Neuronal stem cell (in vitro differentiated cells): ENCODE measurements at regions not wholly inside any gene's neighbourhood (a gene's known extent, or its start where the extent isn't known, plus 50 kb on each side); places are given as distances from the start of the nearest gene placed in this dataset.
A peak's percentile ranks its signal among the peaks of the same experiment; 100 is the strongest.
"Not testable (repeated sequence)": the region's sequence is repeated elsewhere in the genome, so short reads cannot be mapped to it uniquely, and the experiment has no call there.

Source experiments
- DNase-seq: peaks from one replicate; pipeline ENCODE4 v3.0.0-alpha.2; 2013; ENCODE audit warnings: low spot score
- H2AFZ ChIP-seq: one replicate; pipeline ENCODE4 v1.6.1; 2013; ENCODE audit warnings: mild to moderate bottlenecking, low read length, inconsistent platforms
- H2AK5ac ChIP-seq: 2 replicates; pipeline ENCODE4 v1.6.1; 2013; ENCODE audit warnings: low read depth, mild to moderate bottlenecking, inconsistent platforms, low read length, moderate library complexity, mixed read lengths
- H2BK120ac ChIP-seq: 2 replicates; pipeline ENCODE4 v1.6.1; 2013; ENCODE audit warnings: low read depth, mild to moderate bottlenecking, inconsistent platforms, low read length, moderate library complexity, mixed read lengths
- H2BK12ac ChIP-seq: one replicate; pipeline ENCODE4 v1.6.1; 2013; ENCODE audit warnings: low read length, inconsistent platforms
- H2BK15ac ChIP-seq: 2 replicates; pipeline ENCODE4 v1.6.1; 2013; ENCODE audit warnings: mild to moderate bottlenecking, low read length, inconsistent platforms, mixed read lengths
- H2BK5ac ChIP-seq: one replicate; pipeline ENCODE4 v1.6.1; 2013; ENCODE audit warnings: inconsistent platforms, mild to moderate bottlenecking, low read length, moderate library complexity
- H3K14ac ChIP-seq: one replicate; pipeline ENCODE4 v1.6.1; 2013; ENCODE audit warnings: low read length, inconsistent platforms
- H3K18ac ChIP-seq: 2 replicates; pipeline ENCODE4 v1.6.1; 2013; ENCODE audit warnings: low read length, inconsistent platforms
- H3K23ac ChIP-seq: 2 replicates; pipeline ENCODE4 v1.6.1; 2013; ENCODE audit warnings: low read depth, mild to moderate bottlenecking, mixed read lengths, low read length, inconsistent platforms; ENCODE audit not compliant: poor library complexity
- H3K27ac ChIP-seq: replicated peaks from 3 replicates; pipeline ENCODE4 v1.5.1; 2013; ENCODE audit warnings: low read length, inconsistent platforms
- H3K27me3 ChIP-seq, 3 experiments: 2 replicates each; pipeline ENCODE4 v1.6.1; 2013; ENCODE audit warnings: low read length in 3 of 3, mild to moderate bottlenecking in 2 of 3, inconsistent platforms in 1 of 3, low read depth in 1 of 3, mixed read lengths in 1 of 3, moderate library complexity in 1 of 3; ENCODE audit not compliant: control insufficient read depth in 3 of 3, insufficient read depth in 3 of 3
- H3K36me3 ChIP-seq, 2 donors: replicated peaks in 1 of 2; 2 replicates each; pipeline ENCODE4 v1.6.1; 2013; ENCODE audit warnings: low read length in 2 of 2; ENCODE audit not compliant: control insufficient read depth in 2 of 2, insufficient read depth in 2 of 2
- H3K4ac ChIP-seq: 2 replicates; pipeline ENCODE4 v1.6.1; 2013; ENCODE audit warnings: inconsistent platforms, mild to moderate bottlenecking, low read length, moderate library complexity
- H3K4me1 ChIP-seq, 2 donors: 1 replicate in 1 of 2; 2 replicates in 1 of 2; pipeline ENCODE4 v1.6.1; 2013; ENCODE audit warnings: low read length in 2 of 2, low read depth in 1 of 2; ENCODE audit not compliant: control insufficient read depth in 2 of 2, insufficient read depth in 1 of 2
- H3K4me2 ChIP-seq: one replicate; pipeline ENCODE4 v1.6.1; 2013; ENCODE audit warnings: mild to moderate bottlenecking, low read length, inconsistent platforms; ENCODE audit not compliant: insufficient read depth, poor library complexity, severe bottlenecking
- H3K4me3 ChIP-seq, 2 donors: 2 replicates each; pipeline ENCODE4 v1.5.1; 2013; ENCODE audit warnings: low read length in 2 of 2, mild to moderate bottlenecking in 2 of 2, inconsistent platforms in 1 of 2, moderate library complexity in 1 of 2
- H3K79me1 ChIP-seq: one replicate; pipeline ENCODE4 v1.6.1; 2013; ENCODE audit warnings: low read depth, mild to moderate bottlenecking, inconsistent platforms, low read length, moderate library complexity
- H3K9ac ChIP-seq: one replicate; pipeline ENCODE4 v1.6.1; 2013; ENCODE audit warnings: mild to moderate bottlenecking, low read depth, low read length, inconsistent platforms; ENCODE audit not compliant: poor library complexity
- H3K9me3 ChIP-seq, 2 donors: replicated peaks in 1 of 2; 2 replicates each; pipeline versions ENCODE3 to v1.6.1; 2013; ENCODE audit warnings: low read length in 2 of 2, mild to moderate bottlenecking in 2 of 2, inconsistent platforms in 1 of 2, low read depth in 1 of 2, mixed read lengths in 1 of 2, moderate library complexity in 1 of 2; ENCODE audit not compliant: control insufficient read depth in 2 of 2, insufficient read depth in 1 of 2
- H4K8ac ChIP-seq: one replicate; pipeline ENCODE4 v1.6.1; 2013; ENCODE audit warnings: low read depth, mild to moderate bottlenecking, inconsistent platforms, low read length, moderate library complexity
- H4K91ac ChIP-seq: one replicate; pipeline ENCODE4 v1.6.1; 2013; ENCODE audit warnings: low read length, low read depth, mild to moderate bottlenecking, inconsistent platforms; ENCODE audit not compliant: poor library complexity
- WGBS, 2 donors: extraction: QIAGEN DNeasy Blood & Tissue Kit; methylation state at CpG; one replicate each; pipeline ENCODE4 v1.1.7; 2013; ENCODE audit warnings: missing lambda C conversion rate in 2 of 2, mixed read lengths in 1 of 2; ENCODE audit not compliant: insufficient read length in 2 of 2, insufficient replicate concordance in 1 of 2; ENCODE audit errors: extremely low coverage in 2 of 2; 5-methylcytosine and 5-hydroxymethylcytosine counted together

DNA sequence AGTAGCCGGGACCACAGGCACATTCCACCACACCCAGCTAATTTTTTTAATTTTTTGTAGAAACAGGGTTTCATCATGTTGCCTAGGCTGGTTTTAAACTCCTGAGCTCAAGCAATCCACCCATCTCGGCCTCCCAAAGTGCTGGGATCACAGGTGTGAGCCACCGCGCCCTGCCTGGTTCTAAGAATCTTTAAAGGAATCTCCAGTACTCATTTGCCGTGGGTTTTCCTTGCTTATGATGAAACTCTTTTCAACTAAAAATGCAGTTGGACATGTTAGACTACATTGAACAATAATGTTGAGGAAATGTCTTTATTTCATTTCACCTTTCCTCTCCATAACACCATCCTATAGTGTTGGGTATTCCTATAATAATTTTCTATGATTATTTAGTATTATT lies 121.6 kb downstream of the ZNF281 start:
- Histone ChIP-seq H2AK5ac (no peak overlapping the region), H2AFZ (no peak overlapping the region), H3K36me3 (no peaks in the 10 kb centered on the region), H2BK120ac (no peak overlapping the region), H3K9ac (no peak overlapping the region), H3K14ac (no peak overlapping the region), H2BK5ac (no peak overlapping the region), H3K23ac (no peak overlapping the region), H2BK12ac (no peak overlapping the region), H3K27me3 (no peaks in the 10 kb centered on the region), H3K18ac (no peak overlapping the region), H2BK15ac (no peak overlapping the region), H3K79me1 (no peaks in the 10 kb centered on the region), H4K8ac (no peak overlapping the region), H4K91ac (no peak overlapping the region), H3K4ac (no peak overlapping the region), H3K4me1 (peaks cover 5 to 6% of the 10 kb centered on the region in 2 donors), H3K4me3 (no peak overlapping the region), H3K4me2 (no peak overlapping the region), H3K9me3 (no peaks in the 10 kb centered on the region), H3K27ac (no peak overlapping the region)
- DNase-seq: no peak
- WGBS, 2 donors: no CpG with 5 or more reads among the region's 5 CpGs

DNA sequence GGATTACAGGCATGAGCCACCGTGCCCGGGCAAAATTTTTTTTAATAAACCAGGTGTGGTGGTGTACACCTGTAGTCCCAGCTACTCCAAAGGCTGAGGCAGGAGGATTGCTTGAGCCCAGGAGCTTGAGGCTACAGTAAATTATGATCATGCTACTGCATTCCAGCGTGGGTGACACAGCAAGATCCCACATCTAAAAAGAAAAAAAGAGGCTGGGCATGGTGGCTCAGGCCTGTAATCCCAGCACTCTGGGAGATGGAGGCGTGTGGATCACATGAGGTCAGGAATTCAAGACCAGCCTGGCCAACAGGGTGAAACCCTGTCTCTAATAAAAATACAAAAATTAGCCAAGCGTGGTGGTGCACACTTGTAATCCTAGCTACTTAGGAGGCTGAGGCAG lies 125.6 kb downstream of the ZNF281 start:
- H3K4me3 ChIP-seq, H3K36me3 ChIP-seq, H2BK15ac ChIP-seq, H2AK5ac ChIP-seq, H2AFZ ChIP-seq, H3K9ac ChIP-seq, H3K27ac ChIP-seq, H4K91ac ChIP-seq, H3K4me2 ChIP-seq, H3K4ac ChIP-seq, H3K27me3 ChIP-seq, DNase-seq, H2BK5ac ChIP-seq, H3K9me3 ChIP-seq, H3K14ac ChIP-seq, H2BK12ac ChIP-seq, H3K79me1 ChIP-seq, H3K23ac ChIP-seq, H2BK120ac ChIP-seq, H4K8ac ChIP-seq, H3K4me1 ChIP-seq, H3K18ac ChIP-seq: not testable (repeated sequence)
- WGBS, 2 donors: no CpG with 5 or more reads among the region's 5 CpGs

DNA sequence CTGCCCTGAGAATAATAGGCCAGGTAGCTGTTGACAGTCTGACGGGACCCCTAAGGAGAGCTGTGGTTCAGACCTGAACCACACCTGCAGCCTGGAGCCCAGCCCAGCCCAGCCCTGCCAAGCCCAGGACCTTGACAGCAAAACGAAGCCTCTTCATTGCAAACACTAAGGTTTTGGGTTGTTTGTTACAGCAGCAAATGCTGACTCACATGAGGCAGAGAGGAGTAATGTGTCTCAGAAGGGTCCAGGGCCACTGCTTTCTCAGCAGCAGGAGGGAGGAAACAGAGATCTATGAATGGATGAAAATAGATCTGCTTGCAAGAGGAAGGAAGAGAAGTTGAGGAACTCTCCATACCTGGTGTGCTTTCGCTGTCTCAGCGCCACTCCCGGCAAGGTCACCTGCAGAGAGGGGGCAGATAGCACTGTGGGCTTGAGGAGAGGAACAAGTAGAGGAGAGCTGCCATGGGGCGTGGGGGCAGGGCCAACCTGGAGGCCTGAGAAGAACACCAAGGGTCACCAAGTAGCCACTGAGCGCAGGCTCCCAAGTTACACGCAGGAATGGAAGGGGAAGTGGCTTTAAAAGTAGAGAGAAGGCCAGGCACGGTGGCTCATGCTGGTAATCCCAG lies 127.2 kb downstream of the ZNF281 start:
- Histone ChIP-seq H3K4me2 (no peak overlapping the region), H4K8ac (peak overlapping the region; percentile 25), H2BK12ac (no peak overlapping the region), H3K27ac (no peak overlapping the region), H2BK5ac (no peak overlapping the region), H3K4me1 (no peaks in the 10 kb centered on the region), H3K4me3 (no peak overlapping the region), H2BK15ac (no peak overlapping the region), H3K79me1 (no peaks in the 10 kb centered on the region), H2AFZ (no peak overlapping the region), H3K9me3 (peaks cover 0 to 4% of the 10 kb centered on the region in 2 donors), H3K18ac (no peak overlapping the region), H4K91ac (no peak overlapping the region), H3K36me3 (no peaks in the 10 kb centered on the region), H3K23ac (no peak overlapping the region), H2BK120ac (no peak overlapping the region), H2AK5ac (peak overlapping the region; percentile 60), H3K9ac (no peak overlapping the region), H3K27me3 (peaks cover 0 to 5% (median 0%) of the 10 kb centered on the region in 3 experiments), H3K4ac (no peak overlapping the region), H3K14ac (no peak overlapping the region)
- no peak for DNase-seq
- WGBS, 2 donors: no CpG with 5 or more reads among the region's 9 CpGs

DNA sequence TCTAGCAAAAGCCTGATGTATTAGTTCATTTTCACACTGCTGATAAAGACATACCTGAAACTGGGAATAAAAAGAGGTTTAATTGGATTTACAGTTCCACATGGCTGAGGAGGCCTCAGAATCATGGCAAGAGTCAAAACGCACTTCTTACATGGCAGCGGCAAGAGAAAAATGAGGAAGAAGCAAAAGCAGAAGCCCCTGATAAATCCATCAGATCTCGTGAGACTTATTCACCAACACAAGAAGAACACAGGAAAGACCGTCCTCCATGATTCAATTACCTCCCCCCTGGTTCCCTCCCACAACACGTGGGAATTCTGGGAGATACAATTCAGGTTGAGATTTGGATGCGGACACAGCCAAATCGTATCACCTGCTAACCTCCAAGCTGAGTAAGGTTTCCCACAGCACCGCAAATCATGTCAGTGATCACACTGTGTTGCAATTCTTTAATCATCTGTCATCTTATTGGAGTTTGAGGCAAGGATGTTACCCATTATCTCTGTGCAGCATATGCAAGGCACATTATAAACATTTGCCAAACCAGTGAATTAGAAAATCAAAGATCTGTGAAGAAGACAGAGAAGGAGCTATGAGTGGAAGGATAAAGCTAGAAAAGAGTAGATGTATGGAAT lies 128.5 kb downstream of the ZNF281 start:
- H3K14ac ChIP-seq: no peak overlapping the region
- H2AK5ac ChIP-seq: no peak overlapping the region
- WGBS, 2 donors: no CpG with 5 or more reads among the region's 8 CpGs
- no peak overlapping the region for H3K9ac ChIP-seq
- H3K27me3 ChIP-seq: peaks cover 0 to 5% (median 0%) of the 10 kb centered on the region in 3 experiments
- H3K18ac ChIP-seq: no peak overlapping the region
- no peak overlapping the region for H3K23ac ChIP-seq
- H3K27ac ChIP-seq: no peak overlapping the region
- H3K4me3 ChIP-seq: no peak overlapping the region
- no peak overlapping the region for H4K91ac ChIP-seq
- H3K4me2 ChIP-seq: no peak overlapping the region
- no peaks in the 10 kb centered on the region for H3K36me3 ChIP-seq
- no peaks in the 10 kb centered on the region for H3K79me1 ChIP-seq
- no peak overlapping the region for H2BK12ac ChIP-seq
- no peak overlapping the region for H2BK5ac ChIP-seq
- H2AFZ ChIP-seq: no peak overlapping the region
- no peak overlapping the region for H2BK15ac ChIP-seq
- H3K9me3 ChIP-seq: peaks cover 0 to 4% of the 10 kb centered on the region in 2 donors
- no peak overlapping the region for H3K4ac ChIP-seq
- no peak overlapping the region for H2BK120ac ChIP-seq
- no peaks in the 10 kb centered on the region for H3K4me1 ChIP-seq
- no peak overlapping the region for H4K8ac ChIP-seq
- no peak for DNase-seq
